Retinal pigment epithelial cell (primary cell): ENCODE measurements at regions not wholly inside any gene's neighbourhood (a gene's known extent, or its start where the extent isn't known, plus 50 kb on each side); places are given as distances from the start of the nearest gene placed in this dataset.
A peak's percentile ranks its signal among the peaks of the same experiment; 100 is the strongest.

ENCODE experiments used
- DNase-seq: peaks from one replicate; pipeline ENCODE4 v3.0.0-alpha.2; 2010; ENCODE audit warnings: low read depth
- H3K4me3 ChIP-seq: 2 replicates; pipeline ENCODE4 v1.5.1; 2011; ENCODE audit warnings: mild to moderate bottlenecking, low read length, control low read depth, moderate library complexity
- CTCF ChIP-seq: conservative IDR thresholded peaks from 2 replicates; pipeline ENCODE4 v1.5.1; 2011; ENCODE audit warnings: low read depth, low read length, control low read depth, inconsistent platforms

DNA sequence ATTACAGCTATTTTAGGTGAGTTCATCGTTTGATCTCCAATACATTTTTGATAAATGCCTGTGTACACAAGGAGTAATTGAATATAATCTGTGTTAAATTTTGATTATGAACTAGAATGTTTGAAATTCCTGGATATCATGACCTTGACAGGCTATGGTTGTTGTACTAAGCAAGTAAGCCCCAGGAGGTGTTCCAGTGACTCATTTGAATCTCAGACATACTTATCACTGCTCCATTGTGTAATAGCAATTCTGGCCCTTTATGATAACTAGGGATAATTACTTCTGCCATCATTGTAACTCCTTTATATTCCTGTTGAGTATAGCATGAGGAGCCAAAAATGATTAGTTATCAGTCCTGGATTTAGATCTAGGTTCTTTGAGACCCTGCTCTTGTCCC, 1424.6 kb upstream of the ADGRB3 start:
- peak; percentile 36 for DNase-seq
- TF ChIP-seq CTCF = no peak
- no peak overlapping the region for H3K4me3 ChIP-seq

DNA sequence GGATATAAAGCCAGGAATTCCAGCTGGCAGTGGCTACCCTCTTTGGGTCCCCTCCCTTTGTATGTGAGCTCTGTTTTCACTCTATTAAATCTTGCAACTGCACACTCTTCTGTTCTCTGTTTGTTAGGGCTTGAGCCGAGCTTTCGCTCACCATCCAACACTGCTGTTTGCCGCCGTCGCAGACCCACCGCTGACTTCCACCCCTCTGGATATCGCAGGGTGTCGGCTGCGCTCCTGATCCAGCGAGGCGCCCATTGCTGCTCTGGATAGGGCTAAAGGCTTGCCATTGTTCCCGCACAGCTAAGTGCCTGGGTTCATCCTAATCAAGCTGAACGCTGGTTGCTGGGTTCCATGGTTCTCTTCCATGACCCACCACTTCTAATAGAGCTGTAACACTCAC, 1433.5 kb upstream of the ADGRB3 start:
- no peak for TF ChIP-seq CTCF
- H3K4me3 ChIP-seq = no peak overlapping the region
- no peak for DNase-seq

DNA sequence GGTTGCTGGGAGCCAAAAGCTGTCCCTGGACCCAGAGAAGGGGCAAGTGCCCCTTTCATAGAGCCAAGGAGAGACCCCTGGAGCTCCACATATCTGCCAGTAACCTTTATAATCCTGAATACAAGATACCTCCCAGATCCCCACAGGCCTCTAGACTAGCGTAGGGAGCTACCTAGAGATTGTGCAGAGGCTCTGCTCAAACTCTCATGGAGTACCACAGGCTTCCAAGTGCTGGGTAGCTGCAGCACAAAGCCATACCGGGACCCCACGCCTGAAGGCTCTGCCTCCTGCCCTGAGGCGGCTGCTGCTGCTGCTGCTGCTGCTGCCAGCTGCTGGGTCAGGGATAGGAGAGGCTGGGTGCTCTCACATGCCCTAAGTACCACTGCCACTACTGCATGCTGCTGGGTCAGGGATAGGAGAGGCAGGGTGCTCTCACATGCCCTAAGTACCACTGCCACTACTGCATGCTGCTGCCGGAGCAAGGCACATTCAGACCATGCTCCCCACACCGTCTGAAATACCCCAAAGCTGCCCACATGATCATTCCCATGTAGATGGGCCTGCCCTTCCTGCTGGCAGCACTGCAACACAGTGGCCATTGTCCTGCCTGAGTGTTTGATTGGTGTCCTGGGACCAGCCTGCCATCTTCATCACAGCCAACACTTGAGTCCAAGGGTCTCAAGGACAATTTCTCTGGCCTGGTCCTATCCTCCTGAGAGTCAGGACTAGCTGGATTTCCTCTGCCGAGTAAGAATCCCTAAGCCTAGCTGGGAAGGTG, 1434.3 kb upstream of the ADGRB3 start:
- TF ChIP-seq CTCF = no peak
- DNase-seq = no peak
- H3K4me3 ChIP-seq = no peak overlapping the region

GRCh38 chr6:67199425-67199824, 1435.7 kb upstream of the ADGRB3 start:
- no peak for TF ChIP-seq CTCF
- no peak for DNase-seq
- no peak overlapping the region for H3K4me3 ChIP-seq

- no peak for DNase-seq
- no peak for TF ChIP-seq CTCF
- H3K4me3 ChIP-seq = no peak overlapping the region
These were observed 1444.3 kb upstream of the ADGRB3 start for GRCh38 chr6:67190733-67191132.

- DNase-seq = no peak
- H3K4me3 ChIP-seq = no peak overlapping the region
- TF ChIP-seq CTCF = no peak
These were observed 1450.7 kb upstream of the ADGRB3 start for GRCh38 chr6:67184405-67184804.

- TF ChIP-seq CTCF = no peak
- no peak overlapping the region for H3K4me3 ChIP-seq
- no peak for DNase-seq
These were observed 1460.0 kb upstream of the ADGRB3 start for GRCh38 chr6:67175101-67175500.
